ENCODE measurements at regions not wholly inside any gene's neighbourhood (a gene's known extent, or its start where the extent isn't known, plus 50 kb on each side); places are given as distances from the start of the nearest gene placed in this dataset.

DNA sequence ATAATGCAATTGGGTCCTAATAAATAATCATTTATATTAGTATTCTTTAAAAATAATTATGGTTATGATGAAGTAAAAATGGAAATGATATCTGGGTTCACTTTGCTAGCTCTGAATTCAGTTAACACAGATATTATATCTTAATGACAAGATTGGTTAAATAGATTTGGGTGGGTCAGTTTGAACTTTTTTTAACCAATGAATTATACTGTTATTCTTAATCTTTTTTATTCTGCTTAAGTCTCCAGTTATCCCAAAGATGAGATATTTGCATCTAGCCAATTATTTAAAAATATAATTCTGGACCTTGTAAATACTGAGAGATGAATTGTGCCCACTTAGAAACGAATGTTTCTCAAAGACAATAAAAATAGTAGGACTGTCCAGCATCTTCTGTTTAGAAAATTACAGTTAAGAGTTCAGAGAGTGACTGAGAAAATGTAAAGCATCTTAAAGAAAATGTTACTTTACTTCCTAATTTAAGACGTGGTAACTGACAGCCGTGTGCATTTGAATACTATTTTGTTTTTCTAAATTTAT, 345.2 kb downstream of the USP25 start:
- DNase-seq: no peak

DNA sequence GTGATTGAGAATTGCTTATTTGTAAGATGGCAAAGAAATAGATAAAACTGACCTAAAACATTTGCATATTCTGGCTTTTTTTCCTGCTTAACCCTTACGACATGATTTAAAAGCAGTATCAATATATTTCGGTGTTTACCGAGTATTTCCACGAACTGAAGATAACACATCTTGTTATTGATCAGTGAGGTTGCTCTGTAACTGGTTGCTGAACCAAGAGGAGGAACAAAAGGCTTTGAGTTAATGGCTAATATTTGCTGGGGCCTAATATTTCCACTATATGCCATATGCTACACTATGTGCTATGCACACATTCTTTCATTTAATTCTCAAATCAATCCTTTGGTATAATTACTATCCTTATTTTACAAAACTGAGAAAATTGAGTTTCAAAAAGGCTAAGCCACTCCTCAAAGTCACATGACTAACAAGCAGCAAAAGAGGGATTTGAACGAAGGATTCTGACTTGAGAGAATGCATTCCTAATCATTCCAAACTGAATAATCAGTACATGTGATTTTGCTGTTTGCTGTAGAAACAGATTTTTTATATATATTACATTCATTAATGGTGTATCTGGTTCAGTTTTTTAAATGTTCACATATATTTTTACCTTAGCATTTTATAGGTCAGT, 346.0 kb downstream of the USP25 start:
- DNase-seq: no peak

DNA sequence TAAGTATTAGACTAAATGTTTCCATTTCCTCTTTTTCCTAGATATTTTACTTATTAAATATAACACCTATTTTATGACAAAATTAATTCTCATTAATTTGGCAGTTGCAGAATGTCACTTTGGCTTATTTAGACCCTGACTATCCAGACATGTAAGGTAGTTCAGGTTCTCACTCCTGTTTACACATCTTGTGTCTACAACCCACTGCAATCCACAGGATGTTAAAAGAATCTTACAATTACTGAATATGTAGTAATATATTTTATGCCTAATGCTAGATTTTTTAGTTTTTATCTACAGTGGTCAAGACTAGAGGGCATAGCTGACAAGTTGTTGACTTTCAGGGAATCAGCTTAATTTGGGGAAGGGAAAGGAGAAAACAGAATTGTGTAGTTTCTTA, 346.7 kb downstream of the USP25 start:
- DNase-seq: no peak

DNA sequence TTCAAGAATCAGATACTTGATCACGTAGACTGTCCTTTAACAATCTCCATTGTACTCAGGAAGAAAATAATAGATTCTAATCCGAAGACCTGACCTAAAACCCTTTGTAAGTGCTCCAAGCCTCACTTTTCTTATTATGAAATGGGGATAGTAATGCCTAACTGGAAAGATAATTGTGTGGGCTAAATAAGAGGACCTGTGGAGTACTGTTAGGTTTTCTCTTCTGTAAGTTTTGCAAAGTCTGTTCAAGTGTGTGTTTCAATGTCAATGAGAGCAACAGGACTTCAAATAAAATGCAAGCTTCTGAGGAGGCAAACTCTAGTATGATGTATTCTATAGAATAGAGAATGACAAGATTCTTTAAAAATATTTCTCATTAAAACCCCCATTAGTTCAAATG, 348.6 kb downstream of the USP25 start:
- DNase-seq: no peak

DNA sequence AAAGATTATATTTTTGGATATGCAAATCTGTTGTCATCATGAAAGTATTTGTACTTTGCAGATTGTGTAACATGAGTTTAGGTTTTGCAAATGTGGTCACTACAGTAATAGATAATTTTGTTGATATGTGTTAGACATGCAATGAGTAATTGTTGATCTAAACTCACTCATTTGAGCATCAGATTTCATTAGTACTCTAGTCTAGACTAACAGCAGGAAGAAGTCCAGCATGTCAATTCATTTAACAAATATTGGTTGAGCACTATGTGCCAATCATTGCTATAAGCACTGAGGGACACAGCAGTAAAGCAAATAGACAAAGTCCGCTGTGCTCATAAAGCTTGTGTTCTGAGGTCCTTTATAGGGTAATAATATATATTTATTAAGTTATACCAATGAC, 350.0 kb downstream of the USP25 start:
- DNase-seq: no peak

DNA sequence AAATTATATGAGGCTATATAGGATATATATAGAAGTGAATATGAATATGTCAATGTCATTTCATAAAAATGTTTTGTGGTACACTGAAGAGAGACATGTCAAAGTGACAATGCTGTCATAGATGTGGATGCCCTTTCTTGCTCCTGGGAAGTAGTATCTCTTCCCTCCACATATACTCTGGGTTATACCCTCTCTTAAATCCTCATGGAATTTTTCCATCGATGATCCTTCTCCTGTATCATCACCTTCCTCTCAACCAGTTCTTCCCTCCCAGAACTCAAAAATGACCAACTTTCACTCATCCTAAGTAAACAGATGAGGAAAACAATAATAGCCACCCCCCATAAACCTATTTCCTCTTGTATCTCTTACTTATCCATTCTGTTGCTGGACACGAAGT, 351.5 kb downstream of the USP25 start:
- no peak for DNase-seq

DNA sequence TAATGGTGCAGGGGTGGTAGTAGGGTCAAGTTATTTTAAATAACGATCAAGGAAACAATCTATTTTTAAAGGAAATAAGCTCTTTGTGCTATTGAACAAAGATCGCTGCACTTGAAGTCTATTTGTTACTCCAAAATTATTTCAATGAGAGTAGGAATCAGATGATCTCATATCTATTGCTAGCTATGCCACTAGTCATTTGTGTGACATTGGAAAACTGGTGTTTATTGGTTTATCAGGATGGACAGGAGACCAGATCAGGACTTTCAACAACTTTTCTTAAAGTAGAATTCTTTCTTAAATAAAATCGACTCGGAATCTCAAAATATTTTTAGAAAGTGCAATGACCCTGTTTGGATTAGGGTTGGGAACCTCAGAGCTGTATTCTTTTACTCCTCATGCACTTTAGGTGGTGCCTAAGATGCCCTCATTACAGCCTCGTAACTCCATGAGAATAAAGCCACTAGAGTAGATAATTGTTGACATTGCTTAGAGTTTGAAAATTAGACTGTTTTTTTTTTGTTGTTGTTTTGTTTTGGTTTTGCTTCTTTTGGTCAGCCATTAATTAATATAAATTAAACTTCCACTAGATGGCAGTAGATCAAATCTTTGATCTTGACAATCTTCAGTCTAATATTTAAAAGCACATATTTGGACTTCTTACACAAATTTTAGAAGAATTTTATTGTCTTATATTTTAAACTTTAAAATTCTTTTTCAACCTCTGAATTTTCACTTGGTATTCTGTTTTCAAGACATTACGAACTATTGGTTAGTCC, 352.4 kb downstream of the USP25 start:
- no peak for DNase-seq

DNA sequence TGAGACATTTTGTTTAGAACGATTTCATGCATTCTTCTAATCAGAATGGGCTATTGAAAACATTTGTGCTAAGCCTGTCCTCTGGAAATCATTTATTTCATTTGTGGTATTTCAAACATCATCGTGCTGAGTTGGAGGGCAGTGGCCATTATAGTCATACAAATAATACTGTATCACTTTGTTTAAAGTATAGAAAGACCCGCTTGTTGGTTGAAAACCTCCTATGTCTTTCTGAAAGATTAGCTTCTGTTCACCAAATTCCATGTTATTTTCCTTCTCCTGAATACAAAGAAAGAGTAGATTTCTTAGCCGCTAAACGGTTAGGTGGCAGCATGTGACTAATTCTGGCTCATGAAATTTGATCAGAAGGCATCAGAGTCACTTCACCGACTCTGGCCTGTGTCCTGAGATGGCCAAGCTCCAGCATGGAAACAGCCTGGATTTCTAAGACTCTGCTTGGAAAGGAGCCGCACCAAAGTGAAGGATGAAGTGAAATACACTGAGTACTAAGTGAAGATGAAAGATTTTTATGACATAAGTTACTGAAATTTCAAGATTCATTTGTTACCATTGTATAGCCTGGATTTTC, 355.1 kb downstream of the USP25 start:
- DNase-seq: no peak

DNA sequence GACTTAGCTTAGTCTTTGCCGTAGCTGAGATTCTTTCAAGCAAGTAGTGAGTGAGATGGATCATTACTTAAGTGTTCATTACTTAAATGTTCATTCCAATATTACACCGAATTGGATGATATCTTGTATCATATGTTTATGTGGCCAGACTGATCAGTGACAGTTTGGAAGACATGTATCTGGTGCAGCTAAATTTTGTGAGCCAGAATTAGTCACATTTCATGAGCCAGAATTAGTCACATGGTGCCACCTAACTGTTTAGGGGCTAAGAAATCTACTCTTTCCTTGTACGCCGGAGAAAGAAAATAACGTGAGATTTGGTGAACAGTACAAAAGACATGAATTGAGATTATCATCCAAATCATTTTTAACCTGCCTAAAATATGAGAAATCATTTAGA, 355.6 kb downstream of the USP25 start:
- no peak for DNase-seq

DNA sequence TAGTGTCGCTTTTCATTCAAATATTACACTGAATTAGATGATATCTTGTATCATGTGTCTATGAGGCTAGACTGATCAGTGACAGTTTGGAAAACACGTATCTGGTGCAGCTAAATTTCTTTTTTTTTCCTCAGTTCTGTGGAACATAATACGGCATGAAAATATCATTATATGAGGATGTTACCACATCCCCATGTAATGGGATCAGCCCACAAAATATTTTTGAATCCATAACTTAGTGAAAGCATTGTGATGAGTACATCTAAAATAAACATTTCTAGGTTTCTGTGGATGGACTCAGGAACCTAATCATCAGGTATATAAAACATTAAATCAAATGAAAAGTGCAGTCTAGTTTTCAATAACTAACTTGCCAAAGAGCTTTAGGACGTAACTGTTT, 356.3 kb downstream of the USP25 start:
- no peak for DNase-seq

DNA sequence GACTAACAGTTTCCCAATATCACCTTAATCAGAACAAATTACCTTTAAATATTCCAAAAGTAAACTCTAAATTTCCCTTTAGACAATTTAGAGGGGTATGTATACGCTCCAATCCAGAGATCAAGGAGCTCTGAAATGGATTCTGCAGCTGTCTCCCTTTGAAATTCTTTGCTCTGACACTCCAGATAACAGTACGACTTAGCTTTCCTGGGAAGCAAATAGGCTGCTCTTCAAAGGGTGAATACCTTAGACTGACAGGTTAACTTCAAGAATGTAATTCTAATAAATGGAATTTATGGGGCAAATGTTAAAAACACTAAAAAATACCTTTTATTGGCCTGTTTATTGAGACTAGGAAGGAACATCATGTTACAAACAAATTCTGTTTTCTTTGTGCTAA, 357.2 kb downstream of the USP25 start:
- no peak for DNase-seq

DNA sequence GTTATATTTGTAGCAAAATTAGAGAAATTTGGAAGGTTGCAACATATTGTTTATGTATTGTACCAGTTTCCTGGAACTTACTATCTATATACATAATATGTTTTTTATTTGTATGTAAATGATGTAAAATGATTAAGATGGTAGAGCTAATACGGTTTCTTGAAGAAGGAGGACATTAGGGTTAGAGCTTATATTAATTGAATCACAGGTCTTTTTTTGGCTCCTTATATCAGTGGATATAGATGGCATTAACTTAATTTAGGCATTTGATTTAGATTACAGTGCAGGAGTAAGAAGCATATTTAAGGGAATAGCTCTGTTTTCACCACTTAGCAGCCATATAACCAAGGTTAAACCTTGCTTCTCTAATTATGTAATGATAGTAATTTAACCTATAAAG, 357.7 kb downstream of the USP25 start:
- no peak for DNase-seq

DNA sequence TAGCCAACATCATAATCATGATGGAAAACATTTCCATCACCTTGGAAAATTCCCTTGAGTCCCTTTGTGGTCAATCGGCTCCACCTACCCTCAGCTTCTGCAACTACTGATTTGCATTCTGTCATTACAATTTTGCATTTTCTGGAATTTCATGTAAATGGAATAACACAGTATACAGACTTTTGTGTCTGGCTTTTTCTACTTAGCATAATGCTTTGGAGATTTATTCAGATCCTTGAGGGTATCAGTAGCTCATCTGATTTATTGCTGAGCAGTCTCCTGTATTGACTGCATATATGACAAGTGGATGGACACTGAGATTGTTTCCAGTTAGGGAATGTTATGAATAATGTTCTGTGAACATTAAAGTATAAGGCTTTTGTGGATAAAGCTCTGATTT, 358.3 kb downstream of the USP25 start:
- no peak for DNase-seq

DNA sequence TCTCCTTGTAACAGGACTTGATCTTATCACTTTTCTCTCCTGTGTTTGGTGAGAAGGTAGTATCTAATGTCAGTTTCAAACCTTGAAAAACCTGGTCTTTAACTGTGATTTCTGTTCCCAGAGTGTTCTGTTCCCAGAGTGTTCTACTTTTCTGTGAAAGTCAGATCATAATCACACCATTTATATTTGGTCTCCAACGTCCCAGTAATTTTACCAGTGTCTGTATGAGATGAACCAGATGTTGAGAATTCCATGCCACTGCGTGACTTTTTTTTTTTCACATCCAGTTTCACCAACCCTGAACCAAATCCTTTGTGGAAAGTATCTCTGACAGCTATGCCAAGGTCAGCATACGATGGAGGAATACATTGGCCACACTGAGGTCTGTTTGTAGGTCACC, 365.2 kb downstream of the USP25 start:
- DNase-seq: no peak

DNA sequence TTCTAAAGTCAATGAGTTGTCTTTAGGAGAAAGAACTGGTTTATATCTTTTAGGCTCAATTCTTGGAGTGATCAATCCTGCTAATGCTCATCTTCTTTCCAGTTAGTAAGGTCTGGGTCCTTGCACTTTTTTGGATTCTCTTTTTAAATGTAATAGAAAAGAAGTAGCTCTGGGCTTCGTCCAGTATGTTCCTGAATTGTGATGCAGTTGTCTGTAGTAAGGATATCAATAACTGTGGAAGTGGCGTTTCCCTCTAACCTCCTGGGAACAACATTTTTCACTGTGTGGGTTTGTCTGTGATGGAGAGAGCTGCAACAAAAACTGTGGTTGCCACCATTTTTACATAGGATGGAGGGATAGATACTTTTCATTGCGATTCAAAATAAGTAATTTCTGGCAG, 367.2 kb downstream of the USP25 start:
- no peak for DNase-seq

DNA sequence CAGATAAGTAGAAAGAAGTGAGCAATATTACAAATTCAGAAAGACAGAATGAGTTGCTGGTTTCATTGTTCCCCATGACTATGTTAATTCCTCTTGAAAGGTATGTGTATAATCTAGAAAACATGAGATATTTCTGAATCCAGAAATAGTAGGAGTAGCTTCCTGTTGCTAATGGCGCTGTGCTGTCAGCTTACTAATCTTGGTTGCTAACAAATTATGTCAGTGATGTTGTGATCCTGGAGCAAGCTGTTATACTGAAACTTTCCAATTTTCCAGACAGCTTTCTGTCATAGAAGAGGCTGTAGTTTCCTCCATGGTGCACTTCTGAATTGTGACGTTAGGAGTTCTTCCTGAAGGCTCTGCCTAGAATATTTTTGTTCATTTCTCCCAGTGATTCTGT, 372.3 kb downstream of the USP25 start:
- DNase-seq: no peak

DNA sequence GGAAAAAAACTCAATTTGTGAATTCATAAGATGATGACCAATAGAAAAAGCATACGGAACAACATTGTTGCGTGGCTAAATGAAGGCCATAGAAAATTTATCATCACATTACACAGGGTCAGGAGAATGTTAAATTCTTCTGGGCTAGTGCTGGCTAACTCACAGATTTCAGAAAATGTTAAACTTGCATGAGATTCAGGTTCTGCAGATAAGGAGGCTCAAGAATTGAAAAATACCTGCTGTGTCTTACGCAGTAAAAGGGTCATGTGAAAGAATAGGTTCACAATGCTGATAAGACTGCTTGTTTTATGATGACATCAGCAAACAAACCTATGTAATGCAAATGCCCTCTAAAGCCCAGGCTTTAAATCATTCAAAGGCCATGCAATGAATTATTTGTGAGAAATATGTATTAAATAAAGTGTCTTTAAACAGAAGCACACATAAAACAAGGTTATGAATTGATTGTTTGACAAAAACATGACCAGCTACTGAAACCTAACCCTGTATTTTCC, 378.8 kb downstream of the USP25 start:
- no peak for DNase-seq

DNA sequence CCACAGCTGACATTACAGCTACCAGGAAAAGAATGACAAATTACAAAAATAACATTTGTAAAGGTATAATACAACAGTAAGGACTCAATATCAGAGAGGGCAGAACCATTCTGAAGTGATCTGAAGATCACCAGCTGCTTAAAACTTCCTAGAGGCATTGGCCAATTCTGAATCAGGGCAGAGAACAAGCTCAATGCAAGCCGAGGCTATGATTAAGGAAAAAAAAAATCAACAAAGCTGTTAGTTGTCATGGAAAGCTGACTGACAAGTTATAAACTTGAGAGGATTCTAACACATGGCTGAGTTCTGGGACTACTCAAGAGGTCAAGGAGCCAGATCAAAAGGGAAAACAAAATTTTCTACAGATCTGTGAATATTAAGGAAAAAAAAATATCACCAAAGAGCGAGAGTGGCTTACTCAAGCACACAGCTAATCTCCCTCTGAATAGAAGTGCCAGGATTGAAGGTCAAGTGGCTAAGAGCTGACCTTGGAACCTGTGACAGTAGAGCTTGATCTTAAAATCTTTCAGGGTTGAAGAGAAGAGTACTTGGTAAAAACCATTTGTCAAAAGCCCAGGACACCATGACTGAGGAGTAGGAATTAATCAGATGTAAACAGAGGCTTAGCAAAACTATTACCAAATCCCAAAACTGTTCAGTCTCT, 383.4 kb downstream of the USP25 start:
- DNase-seq: no peak

DNA sequence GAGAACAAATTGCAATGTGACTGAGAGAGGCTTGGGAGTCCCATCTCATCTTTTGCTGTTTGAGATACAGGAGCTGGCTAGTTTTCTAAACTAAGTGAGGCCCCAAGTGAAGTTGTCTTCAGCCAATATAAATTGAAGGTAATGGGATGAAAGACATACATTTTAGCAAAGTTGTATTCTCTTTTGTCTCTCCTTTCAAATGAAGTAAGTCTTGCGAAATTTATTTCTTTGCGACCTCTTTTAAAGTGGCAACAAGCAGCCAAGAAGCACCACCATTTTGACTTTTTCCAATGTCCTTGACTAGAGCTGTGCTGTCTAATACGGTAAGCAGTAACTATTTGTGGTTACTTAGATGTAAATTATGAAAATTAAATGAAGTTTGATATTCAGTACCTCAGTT, 385.7 kb downstream of the USP25 start:
- DNase-seq: no peak

DNA sequence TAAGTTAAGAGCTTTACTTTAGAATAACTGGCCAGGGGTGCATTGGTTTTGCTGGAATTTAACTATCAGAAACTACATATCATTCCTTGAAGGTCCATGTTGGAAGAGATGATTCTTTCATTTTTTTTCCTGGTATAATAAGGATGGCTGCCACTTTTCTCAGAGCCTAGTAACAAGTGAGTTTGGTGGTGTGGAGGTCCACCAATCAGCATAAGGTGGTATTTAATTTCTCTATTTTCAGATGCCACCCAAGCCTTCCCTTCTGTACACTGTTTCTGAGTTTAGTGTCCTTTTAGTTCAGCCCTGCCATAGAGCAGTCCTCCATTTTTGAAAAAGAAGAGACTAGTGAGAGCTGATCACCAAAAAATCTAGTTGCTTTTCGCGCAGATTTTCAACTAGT, 386.3 kb downstream of the USP25 start:
- DNase-seq: no peak

DNA sequence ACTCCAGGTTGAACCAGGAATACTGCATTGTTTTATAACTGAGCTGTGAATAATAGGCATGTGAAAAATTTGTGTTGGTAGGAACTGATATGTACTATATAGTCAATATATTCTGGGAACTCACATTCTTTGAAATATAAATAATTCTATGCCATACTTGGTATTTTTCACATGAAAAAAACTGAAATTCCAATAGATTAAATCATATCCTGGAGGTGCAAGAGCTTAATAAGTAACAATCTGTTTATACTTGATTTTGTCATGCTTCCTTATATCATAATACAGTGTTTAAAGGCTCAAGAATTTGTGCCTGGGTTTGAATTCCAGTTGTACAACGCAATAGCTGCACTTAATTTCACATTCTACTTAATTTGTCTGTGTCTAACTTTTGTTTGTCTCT, 387.0 kb downstream of the USP25 start:
- no peak for DNase-seq

DNA sequence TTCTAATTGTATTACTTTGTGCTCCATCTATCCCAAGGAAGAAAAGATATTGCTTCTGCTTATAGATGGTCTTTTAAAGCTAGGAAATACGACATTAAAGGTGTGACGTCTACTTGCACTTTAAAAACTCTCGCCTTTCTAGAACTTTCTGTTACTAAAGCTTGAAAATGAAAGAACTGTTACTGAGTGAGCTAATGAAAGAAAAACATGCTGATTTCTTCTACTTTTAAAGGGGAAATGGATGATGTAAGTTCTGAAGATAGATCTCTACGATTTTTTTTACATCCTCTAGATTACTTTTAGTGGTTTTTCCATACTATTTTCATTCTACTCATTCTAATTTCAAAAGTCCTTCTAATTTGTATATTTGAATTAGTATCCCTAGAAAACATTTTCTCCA, 387.5 kb downstream of the USP25 start:
- no peak for DNase-seq

DNA sequence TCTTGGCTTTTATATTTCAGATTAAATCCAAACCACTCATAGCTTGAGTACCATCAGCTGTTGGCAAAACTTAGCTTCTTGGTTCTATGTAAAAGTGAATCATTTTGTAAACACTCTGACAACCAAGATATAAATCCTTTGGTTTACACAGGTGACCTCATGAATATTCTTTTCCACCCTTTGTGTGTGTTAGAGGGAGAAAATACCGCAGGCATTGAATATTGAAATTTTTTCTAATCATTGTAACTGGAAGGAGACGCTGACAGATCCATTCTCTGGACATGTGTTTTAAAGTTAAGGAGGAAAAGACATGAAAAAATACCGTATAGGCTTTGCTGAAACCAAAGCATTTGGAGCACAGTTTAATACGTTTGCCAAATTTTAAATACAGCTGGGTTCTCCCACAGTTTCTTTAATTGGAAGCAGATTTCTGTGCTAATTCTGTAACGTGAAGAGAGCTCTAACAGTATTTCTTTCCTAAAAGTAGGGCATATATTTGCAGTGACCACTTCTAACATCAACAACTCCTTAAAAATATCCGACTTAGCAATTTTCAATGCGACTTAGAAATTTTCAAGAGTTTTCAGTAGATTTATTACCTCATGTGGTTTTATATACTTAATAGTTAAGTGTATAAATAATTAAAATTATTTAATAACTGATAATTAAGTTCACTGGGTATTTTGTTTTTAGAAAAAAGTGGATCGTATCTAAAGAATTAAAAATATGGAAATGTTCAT, 388.2 kb downstream of the USP25 start:
- no peak for DNase-seq

All from activated CD4-positive, alpha-beta T cell treated with anti-CD3 and anti-CD28 coated beads for 48 hours (primary cell).